Heart left ventricle (tissue), 16 donors: ENCODE measurements at regions not wholly inside any gene's neighbourhood (a gene's known extent, or its start where the extent isn't known, plus 50 kb on each side); places are given as distances from the start of the nearest gene placed in this dataset.

Source experiments
- ATAC-seq, 4 donors: fragments of 200-7000 bp; cut with Tn5 transposase; one replicate each; pipeline ENCODE4 v1.9.1; 2020 to 2022; ENCODE audit warnings: moderate library complexity in 4 of 4, mild to moderate bottlenecking in 3 of 4, moderate number of reproducible peaks in 1 of 4
- DNase-seq, 5 donors: peaks; one replicate each; pipeline ENCODE4 v3.0.0-alpha.2; 2020
- H3K27ac ChIP-seq, 12 donors: fragments of 200-600 bp; sonication (generic) in 4 of 12; one replicate each; pipeline versions ENCODE4 v1.5.0 to v1.8.0; 2016 to 2022; ENCODE audit warnings: mild to moderate bottlenecking in 2 of 12
- H3K27me3 ChIP-seq, 9 donors: fragments of 200-600 bp; sonication (generic) in 2 of 9; one replicate each; pipeline versions ENCODE4 v1.5.1 to v1.8.0; 2016 to 2022; ENCODE audit warnings: mild to moderate bottlenecking in 3 of 9
- H3K36me3 ChIP-seq, 9 donors: fragments of 200-600 bp; sonication (generic) in 2 of 9; one replicate each; pipeline versions ENCODE4 v1.5.0 to v1.8.0; 2018 to 2022; ENCODE audit warnings: mild to moderate bottlenecking in 2 of 9
- H3K4me1 ChIP-seq, 12 donors: fragments of 200-600 bp; sonication (generic) in 4 of 12; one replicate each; pipeline versions ENCODE4 v1.5.0 to v1.8.0; 2016 to 2022; ENCODE audit warnings: mild to moderate bottlenecking in 3 of 12
- H3K4me3 ChIP-seq, 12 donors: fragments of 200-600 bp; sonication (generic) in 4 of 12; one replicate each; pipeline versions ENCODE4 v1.5.0 to v1.8.0; 2017 to 2022; ENCODE audit warnings: mild to moderate bottlenecking in 9 of 12, moderate library complexity in 4 of 12
- H3K9me3 ChIP-seq, 12 donors: fragments of 200-600 bp; sonication (generic) in 4 of 12; one replicate each; pipeline versions ENCODE4 v1.5.0 to v1.8.0; 2016 to 2022; ENCODE audit warnings: mild to moderate bottlenecking in 1 of 12
- CTCF ChIP-seq, 12 donors: fragments of 200-600 bp; sonication (generic) in 4 of 12; IDR thresholded peaks; one replicate each; pipeline versions ENCODE4 v1.5.0 to v1.8.0; 2018 to 2022; ENCODE audit warnings: antibody characterized with exemption in 12 of 12, mild to moderate bottlenecking in 5 of 12
- POLR2A ChIP-seq, 2 donors: fragments of 450-650 bp; IDR thresholded peaks; one replicate each; pipeline ENCODE4 v1.6.1; 2017; ENCODE audit warnings: antibody characterized with exemption in 2 of 2, mild to moderate bottlenecking in 2 of 2, moderate library complexity in 2 of 2
- WGBS, 4 donors: extraction: QIAGEN DNeasy Blood & Tissue Kit in 2 of 4; methylation state at CpG; one replicate each; pipeline versions ENCODE4 v1.1.5 to v1.1.7; 2013 to 2018; 5-methylcytosine and 5-hydroxymethylcytosine counted together
- intact Hi-C, 10 donors: fragments of 100-400 bp; cut with DNase I; formaldehyde crosslinking; loops; one replicate each; pipeline versions ENCODE4 v1.11.1 to v1.14.2; 2022
- donor health status: ischemic (EF 13 %, LVEDD 7.1; RV severe dilation, severe dysfunction).
- donor health status: healthy with polysubstance abuse.
- donor health status: DM: no; HTN: yes; CAD: no.
- donor health status: DM: no; HTN: no; CAD: no.
- donor health status: ischemic (EF 25% LVEDD 6.9; RV normal size, moderate dysfunction).
- donor health status: ischemic (EF 25% LVEDD 5.7; RV mildly dilated, moderate dysfunction).
- donor health status: healthy.
- donor health status: DM: yes; HTN: yes; CAD: no.
- donor health status: ischemic (EF 35%, LVEDD 5.7; RV mildly dilated, moderate dysfunction).
- donor health status: nonischemic (EF 11% LVEDD 7.7; RV severe dilation, severe dysfunction).
- donor health status: DM: yes; HTN: yes; CAD: no.
- donor health status: PGD.
- donor health status: ischemic (EF 29% LVEDD 5.4; RV normal size, mild dysfunction).
- donor health status: nonischemic (EF 23%, LVEDD 6.1; RV moderate dilation, normal function).

- DNase-seq (no peak), ATAC-seq (no peak)
- Histone ChIP-seq H3K4me3 (no peak overlapping the region), H3K27me3 (no peaks in the 10 kb centered on the region), H3K36me3 (no peaks in the 10 kb centered on the region), H3K9me3 (no peaks in the 10 kb centered on the region), H3K4me1 (peaks cover 0 to 23% (median 6%) of the 10 kb centered on the region in 12 donors), H3K27ac (no peak overlapping the region)
- 78 to 84% (median 81%) methylated on average over 16 of the region's 16 CpGs for WGBS, 4 donors
- no peak for TF ChIP-seq POLR2A (IDR thresholded peaks at IDR 0.05)
- no peak for TF ChIP-seq CTCF (IDR thresholded peaks at IDR 0.05)
- intact Hi-C loops, result loop anchor here (5.0 to 10.0 kb wide), 13 partner anchors 43 to 995 kb away; partner anchors contain the start of genes USP12 (in 6 of the 10), RASL11A (in 2 of the 10), RPL21 (in 1 of the 10) and URAD (in 1 of the 10)
These were observed 181.5 kb downstream of the USP12 start for GRCh38 chr13:26989957-26990713.

GRCh38 chr13:26989261-26989956 is 182.2 kb downstream of the USP12 start:
- intact Hi-C loops, result loop anchor here (5.0 to 10.0 kb wide), 12 partner anchors 42 to 995 kb away; partner anchors contain the start of genes USP12 (in 5 of the 10), RASL11A (in 2 of the 10), RPL21 (in 1 of the 10) and URAD (in 1 of the 10)
- Histone ChIP-seq H3K27me3 (no peaks in the 10 kb centered on the region), H3K4me3 (no peak overlapping the region), H3K4me1 (peaks cover 0 to 23% (median 6%) of the 10 kb centered on the region in 12 donors), H3K36me3 (no peaks in the 10 kb centered on the region), H3K27ac (no peak overlapping the region), H3K9me3 (no peaks in the 10 kb centered on the region)
- DNase-seq (no peak), ATAC-seq (no peak)
- 78 to 82% (median 80%) methylated on average over 15 of the region's 15 CpGs for WGBS, 4 donors
- TF ChIP-seq CTCF (IDR thresholded peaks at IDR 0.05) (no peak), POLR2A (IDR thresholded peaks at IDR 0.05) (no peak)

GRCh38 chr13:26988059-26988769 is 183.4 kb downstream of the USP12 start:
- ATAC-seq (no peak), DNase-seq (no peak)
- no peaks in the 10 kb centered on the region for H3K36me3 ChIP-seq
- H3K27me3 ChIP-seq, result no peaks in the 10 kb centered on the region
- peaks cover 0 to 30% (median 14%) of the 10 kb centered on the region in 12 donors for H3K4me1 ChIP-seq
- TF ChIP-seq POLR2A (IDR thresholded peaks at IDR 0.05) (no peak), CTCF (IDR thresholded peaks at IDR 0.05) (no peak)
- intact Hi-C loops, result loop anchor here (5.0 to 10.0 kb wide), 12 partner anchors 41 to 997 kb away; partner anchors contain the start of genes USP12 (in 5 of the 10), RASL11A (in 2 of the 10), RPL21 (in 1 of the 10) and URAD (in 1 of the 10)
- 71 to 85% (median 76%) methylated on average over 6 of the region's 6 CpGs for WGBS, 4 donors
- no peak overlapping the region for H3K27ac ChIP-seq
- H3K4me3 ChIP-seq, result no peak overlapping the region
- no peaks in the 10 kb centered on the region for H3K9me3 ChIP-seq
